Stimulated activated naive CD8-positive, alpha-beta T cell treated with anti-CD3 and anti-CD28 coated beads, Interleukin-15, Interleukin-2, amounts not matched to agents 100 ng/mL and 50 ng/mL, for 24 hours (primary cell): ENCODE measurements at regions not wholly inside any gene's neighbourhood (a gene's known extent, or its start where the extent isn't known, plus 50 kb on each side); places are given as distances from the start of the nearest gene placed in this dataset.

Source experiments
- H3K27ac Mint-ChIP-seq: one replicate; pipeline ENCODE4 v1.8.0; 2021; ENCODE audit warnings: mild to moderate bottlenecking, mixed read lengths
- H3K27me3 Mint-ChIP-seq: one replicate; pipeline ENCODE4 v1.8.0; 2021; ENCODE audit warnings: mixed read lengths
- H3K36me3 Mint-ChIP-seq: one replicate; pipeline ENCODE4 v1.8.0; 2021; ENCODE audit warnings: low read depth, mixed read lengths
- H3K4me1 Mint-ChIP-seq: one replicate; pipeline ENCODE4 v1.8.0; 2021; ENCODE audit warnings: low read depth, mixed read lengths
- H3K4me3 Mint-ChIP-seq: one replicate; pipeline ENCODE4 v1.8.0; 2021; ENCODE audit warnings: mild to moderate bottlenecking, mixed read lengths
- H3K9me3 Mint-ChIP-seq: one replicate; pipeline ENCODE4 v1.8.0; 2021; ENCODE audit warnings: mixed read lengths

DNA sequence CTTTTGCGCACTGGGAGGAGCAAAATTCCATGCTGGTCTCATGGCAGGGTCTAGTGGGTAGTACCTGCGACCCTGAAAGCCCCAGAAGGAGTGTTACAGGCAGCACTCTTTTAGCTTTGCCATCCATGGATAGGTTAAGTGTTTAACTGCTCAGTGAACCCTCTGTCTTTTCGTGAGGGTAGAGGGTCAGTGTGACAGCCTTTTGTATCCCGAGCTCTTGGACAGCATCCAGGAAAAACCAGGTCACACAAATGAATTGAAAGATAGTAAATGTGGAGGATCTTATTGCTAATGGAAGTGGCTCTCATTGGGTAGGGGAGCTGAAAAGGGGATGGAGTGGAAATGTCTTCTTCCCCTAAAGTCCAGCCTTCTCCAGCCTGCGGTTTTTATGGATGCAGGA, 57.8 kb upstream of the CCDC112 start:
- Mint-ChIP-seq H3K36me3 (no peaks in the 10 kb centered on the region), H3K27ac (no peak overlapping the region), H3K27me3 (peaks cover 39% of the 10 kb centered on the region), H3K4me3 (no peak overlapping the region), H3K9me3 (no peaks in the 10 kb centered on the region), H3K4me1 (no peaks in the 10 kb centered on the region)

DNA sequence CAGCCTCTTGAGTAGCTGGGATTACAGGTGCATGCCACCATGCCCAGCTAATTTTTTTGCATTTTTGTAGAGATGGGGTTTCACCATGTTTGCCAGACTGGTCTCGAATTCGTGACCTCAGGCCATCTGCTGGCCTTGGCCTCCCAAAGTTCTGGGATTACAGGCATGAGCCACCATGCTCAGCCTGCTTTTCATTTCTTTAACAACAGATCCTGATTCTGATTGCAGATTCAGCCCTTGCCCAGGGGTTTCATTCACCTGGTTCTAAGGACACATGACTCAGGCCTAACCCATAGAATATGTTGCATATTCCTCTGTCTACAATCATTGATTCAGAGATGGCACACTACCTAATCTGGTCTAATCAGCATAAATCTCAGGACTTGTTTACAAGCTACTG, 56.1 kb upstream of the CCDC112 start:
- H3K27me3 Mint-ChIP-seq = peaks cover 42% of the 10 kb centered on the region
- H3K4me1 Mint-ChIP-seq = no peaks in the 10 kb centered on the region

GRCh38 chr5:115351356-115352195, 55.1 kb upstream of the CCDC112 start:
- Mint-ChIP-seq H3K4me3 (no peak overlapping the region), H3K4me1 (no peaks in the 10 kb centered on the region), H3K27ac (no peak overlapping the region), H3K27me3 (peaks cover 42% of the 10 kb centered on the region), H3K36me3 (no peaks in the 10 kb centered on the region), H3K9me3 (no peaks in the 10 kb centered on the region)

More for the DNA sequence above, 56.1 kb upstream of the CCDC112 start:
- Mint-ChIP-seq H3K4me3 (no peak overlapping the region), H3K9me3 (no peaks in the 10 kb centered on the region), H3K27ac (no peak overlapping the region), H3K36me3 (no peaks in the 10 kb centered on the region)

GRCh38 chr5:115350894-115351293, 54.4 kb upstream of the CCDC112 start:
- no peak overlapping the region for H3K27ac Mint-ChIP-seq
- H3K9me3 Mint-ChIP-seq = no peaks in the 10 kb centered on the region
- H3K27me3 Mint-ChIP-seq = peaks cover 47% of the 10 kb centered on the region
- no peaks in the 10 kb centered on the region for H3K4me1 Mint-ChIP-seq
- no peaks in the 10 kb centered on the region for H3K36me3 Mint-ChIP-seq
- H3K4me3 Mint-ChIP-seq = no peak overlapping the region

DNA sequence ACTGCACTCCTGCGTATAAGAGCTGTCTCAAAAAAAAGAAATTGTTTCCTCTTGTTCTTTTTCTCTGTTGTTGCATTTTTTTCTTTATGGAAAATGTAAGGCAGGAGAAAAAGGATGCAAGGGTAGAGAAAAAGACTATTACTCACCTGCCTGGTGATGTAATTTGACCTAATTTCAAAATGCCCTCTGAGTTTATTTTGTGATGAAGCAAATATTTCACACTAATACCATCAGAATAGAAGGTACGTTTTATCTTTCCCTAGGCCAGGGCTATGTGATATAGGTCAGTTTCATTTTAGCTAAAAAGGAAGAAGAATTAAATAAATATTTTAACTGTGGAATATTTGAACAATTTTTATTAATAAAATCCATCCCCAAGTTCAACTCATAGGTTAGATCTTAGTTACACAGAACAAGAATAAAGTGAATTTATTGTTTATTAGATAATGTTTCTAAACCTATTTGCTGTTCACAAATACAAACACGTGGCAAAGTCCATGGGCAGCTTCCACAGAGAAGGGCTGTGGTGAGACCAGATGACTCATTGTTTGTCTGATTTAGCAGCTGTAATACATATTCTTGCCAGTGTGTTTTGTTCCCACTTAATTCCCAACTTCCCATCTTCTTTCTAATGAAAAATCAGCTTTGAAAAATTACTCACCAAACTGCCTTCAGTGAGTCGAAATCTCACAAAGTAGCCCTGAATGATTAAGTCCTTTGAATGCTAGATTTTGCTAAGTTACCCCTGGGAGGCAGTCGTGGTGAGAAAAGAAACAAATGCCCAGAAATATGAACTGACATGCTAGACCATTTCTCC, 52.8 kb upstream of the CCDC112 start:
- Mint-ChIP-seq H3K27ac (no peak overlapping the region), H3K4me3 (no peak overlapping the region), H3K27me3 (peaks cover 49% of the 10 kb centered on the region)

GRCh38 chr5:115348175-115348574, 51.7 kb upstream of the CCDC112 start:
- no peak overlapping the region for H3K27ac Mint-ChIP-seq
- H3K36me3 Mint-ChIP-seq = no peaks in the 10 kb centered on the region
- peaks cover 41% of the 10 kb centered on the region for H3K27me3 Mint-ChIP-seq
- no peaks in the 10 kb centered on the region for H3K9me3 Mint-ChIP-seq
- no peaks in the 10 kb centered on the region for H3K4me1 Mint-ChIP-seq
- H3K4me3 Mint-ChIP-seq = no peak overlapping the region

More for the DNA sequence above, 52.8 kb upstream of the CCDC112 start:
- no peaks in the 10 kb centered on the region for H3K9me3 Mint-ChIP-seq
- no peaks in the 10 kb centered on the region for H3K36me3 Mint-ChIP-seq
- H3K4me1 Mint-ChIP-seq = no peaks in the 10 kb centered on the region
